Endothelial cell (in vitro differentiated cells): ENCODE measurements at regions not wholly inside any gene's neighbourhood (a gene's known extent, or its start where the extent isn't known, plus 50 kb on each side); places are given as distances from the start of the nearest gene placed in this dataset.

Experiments used
- DNase-seq: peaks from one replicate; pipeline ENCODE4 v3.0.0; 2021; ENCODE audit warnings: low spot score
- H3K27ac Mint-ChIP-seq: one replicate; pipeline ENCODE4 v1.8.0; 2021; ENCODE audit warnings: mixed read lengths, inconsistent platforms; ENCODE audit not compliant: unreplicated experiment
- H3K27me3 Mint-ChIP-seq: one replicate; pipeline ENCODE4 v1.8.0; 2021; ENCODE audit warnings: mild to moderate bottlenecking, moderate library complexity, mixed read lengths, inconsistent platforms; ENCODE audit not compliant: unreplicated experiment
- H3K36me3 Mint-ChIP-seq: one replicate; pipeline ENCODE4 v1.8.0; 2021; ENCODE audit warnings: mild to moderate bottlenecking, low read depth, mixed read lengths, inconsistent platforms; ENCODE audit not compliant: unreplicated experiment
- H3K4me1 Mint-ChIP-seq: one replicate; pipeline ENCODE4 v1.8.0; 2021; ENCODE audit warnings: mild to moderate bottlenecking, mixed read lengths, inconsistent platforms; ENCODE audit not compliant: unreplicated experiment
- H3K4me3 Mint-ChIP-seq: one replicate; pipeline ENCODE4 v1.8.0; 2021; ENCODE audit warnings: mild to moderate bottlenecking, mixed read lengths, inconsistent platforms; ENCODE audit not compliant: unreplicated experiment
- H3K9me3 Mint-ChIP-seq: one replicate; pipeline ENCODE4 v1.8.0; 2021; ENCODE audit warnings: mixed read lengths, inconsistent platforms; ENCODE audit not compliant: unreplicated experiment
- CTCF ChIP-seq: fragments of 200-600 bp; sonication (generic); IDR thresholded peaks from one replicate; pipeline ENCODE4 v1.5.0; 2021; ENCODE audit warnings: antibody characterized with exemption; ENCODE audit not compliant: unreplicated experiment

- no peaks in the 10 kb centered on the region for H3K27me3 Mint-ChIP-seq
- H3K36me3 Mint-ChIP-seq, result no peaks in the 10 kb centered on the region
- H3K9me3 Mint-ChIP-seq, result no peaks in the 10 kb centered on the region
- DNase-seq, result no peak
- no peak for TF ChIP-seq CTCF
- no peaks in the 10 kb centered on the region for H3K4me1 Mint-ChIP-seq
- no peak overlapping the region for H3K4me3 Mint-ChIP-seq
- no peak overlapping the region for H3K27ac Mint-ChIP-seq
Measured at GRCh38 chr2:76378140-76378539, 667.4 kb upstream of the GCFC2 start.

- Mint-ChIP-seq H3K4me1 (no peaks in the 10 kb centered on the region), H3K9me3 (no peaks in the 10 kb centered on the region), H3K27ac (no peak overlapping the region), H3K4me3 (no peak overlapping the region), H3K36me3 (no peaks in the 10 kb centered on the region), H3K27me3 (no peaks in the 10 kb centered on the region)
- DNase-seq, result no peak
- no peak for TF ChIP-seq CTCF
Measured at GRCh38 chr2:76341439-76341838, 630.7 kb upstream of the GCFC2 start.

GRCh38 chr2:76332871-76333270 is 622.2 kb upstream of the GCFC2 start:
- H3K9me3 Mint-ChIP-seq, result no peaks in the 10 kb centered on the region
- H3K36me3 Mint-ChIP-seq, result no peaks in the 10 kb centered on the region
- no peak for TF ChIP-seq CTCF
- no peaks in the 10 kb centered on the region for H3K4me1 Mint-ChIP-seq
- no peak for DNase-seq
- no peak overlapping the region for H3K27ac Mint-ChIP-seq
- no peak overlapping the region for H3K4me3 Mint-ChIP-seq
- H3K27me3 Mint-ChIP-seq, result no peaks in the 10 kb centered on the region

- Mint-ChIP-seq H3K27me3 (no peaks in the 10 kb centered on the region), H3K4me3 (no peak overlapping the region), H3K36me3 (no peaks in the 10 kb centered on the region), H3K9me3 (no peaks in the 10 kb centered on the region), H3K4me1 (no peaks in the 10 kb centered on the region), H3K27ac (no peak overlapping the region)
- DNase-seq, result no peak
- no peak for TF ChIP-seq CTCF
Measured at GRCh38 chr2:76330865-76331264, 620.1 kb upstream of the GCFC2 start.

- Mint-ChIP-seq H3K4me1 (no peaks in the 10 kb centered on the region), H3K27me3 (no peaks in the 10 kb centered on the region), H3K36me3 (no peaks in the 10 kb centered on the region), H3K27ac (no peak overlapping the region), H3K9me3 (no peaks in the 10 kb centered on the region), H3K4me3 (no peak overlapping the region)
- no peak for DNase-seq
- TF ChIP-seq CTCF, result no peak
Measured at GRCh38 chr2:76326636-76327035, 615.9 kb upstream of the GCFC2 start.
